Osteoblast (primary cell): ENCODE measurements at regions not wholly inside any gene's neighbourhood (a gene's known extent, or its start where the extent isn't known, plus 50 kb on each side); places are given as distances from the start of the nearest gene placed in this dataset.

ENCODE experiments used
- DNase-seq: peaks from one replicate; pipeline ENCODE4 v3.0.0; 2011; ENCODE audit warnings: low spot score, mixed read lengths; ENCODE audit not compliant: insufficient read length; ENCODE audit errors: missing footprints
- H2AFZ ChIP-seq: 2 replicates; pipeline ENCODE4 v1.6.0; 2011; ENCODE audit warnings: mild to moderate bottlenecking, low read length
- H3K27ac ChIP-seq: 2 replicates; pipeline ENCODE4 v1.5.1; 2011; ENCODE audit warnings: mild to moderate bottlenecking, low read depth, low read length, moderate library complexity
- H3K27me3 ChIP-seq: 2 replicates; pipeline ENCODE4 v1.6.0; 2012; ENCODE audit warnings: mild to moderate bottlenecking, control low read depth, inconsistent platforms, low read length, moderate library complexity; ENCODE audit not compliant: insufficient read depth
- H3K36me3 ChIP-seq: 2 replicates; pipeline ENCODE4 v1.5.1; 2011; ENCODE audit warnings: mild to moderate bottlenecking, low read length, control low read depth, moderate library complexity; ENCODE audit not compliant: insufficient read depth
- H3K4me1 ChIP-seq: 2 replicates; pipeline ENCODE4 v1.5.1; 2011; ENCODE audit warnings: mild to moderate bottlenecking, low read length, control low read depth, moderate library complexity; ENCODE audit not compliant: insufficient read depth
- H3K4me2 ChIP-seq: 2 replicates; pipeline ENCODE4 v1.6.0; 2011; ENCODE audit warnings: mild to moderate bottlenecking, low read length; ENCODE audit not compliant: insufficient read depth
- H3K4me3 ChIP-seq: fragments of 200-600 bp; sonication (generic); 3 replicates; pipeline ENCODE4 v1.5.1; 2012; ENCODE audit warnings: mild to moderate bottlenecking, low read length, inconsistent platforms; ENCODE audit not compliant: insufficient read depth
- H3K79me2 ChIP-seq: 2 replicates; pipeline ENCODE4 v1.6.0; 2012; ENCODE audit warnings: mild to moderate bottlenecking, low read length, control low read depth, inconsistent platforms; ENCODE audit not compliant: insufficient read depth
- H3K9me3 ChIP-seq: 2 replicates; pipeline ENCODE4 v1.5.1; 2011; ENCODE audit warnings: low read depth, low read length, control low read depth
- H4K20me1 ChIP-seq: 2 replicates; pipeline ENCODE4 v1.6.0; 2012; ENCODE audit warnings: mild to moderate bottlenecking, low read length, control low read depth; ENCODE audit not compliant: insufficient read depth
- TF ChIP-seq, protein P1 (sequence below): IDR thresholded peaks from 2 replicates; pipeline ENCODE4 v1.5.1; 2011; ENCODE audit warnings: mild to moderate bottlenecking, low read depth, low read length, moderate library complexity; ENCODE audit errors: extremely low read depth

DNA sequence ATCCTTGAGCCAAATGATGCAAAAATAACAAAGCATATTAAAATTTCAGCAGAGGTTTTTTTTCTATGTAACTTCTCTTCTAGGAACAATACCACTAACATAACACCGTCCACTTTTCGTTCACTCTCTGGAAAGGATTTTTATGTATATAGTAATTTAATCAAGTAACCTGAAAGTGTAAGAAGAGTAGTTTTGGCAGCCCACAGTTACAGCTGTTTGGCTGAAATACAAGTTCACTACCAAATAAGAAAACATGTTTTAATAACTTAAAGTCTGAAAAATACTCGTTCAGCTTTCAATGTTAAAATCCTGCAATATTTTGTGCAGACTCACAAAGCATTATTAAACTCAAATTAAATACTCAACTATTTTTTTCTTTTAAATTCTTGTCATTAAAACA is 896.8 kb upstream of the ADGRL4 start:
- Histone ChIP-seq H3K4me3 (no peak overlapping the region), H4K20me1 (no peaks in the 10 kb centered on the region), H3K27ac (no peak overlapping the region), H3K36me3 (no peaks in the 10 kb centered on the region), H2AFZ (no peak overlapping the region), H3K4me1 (peaks cover 9% of the 10 kb centered on the region), H3K4me2 (no peak overlapping the region), H3K27me3 (no peaks in the 10 kb centered on the region), H3K9me3 (no peaks in the 10 kb centered on the region), H3K79me2 (no peaks in the 10 kb centered on the region)
- no peak for DNase-seq
- TF ChIP-seq, protein P1, sequence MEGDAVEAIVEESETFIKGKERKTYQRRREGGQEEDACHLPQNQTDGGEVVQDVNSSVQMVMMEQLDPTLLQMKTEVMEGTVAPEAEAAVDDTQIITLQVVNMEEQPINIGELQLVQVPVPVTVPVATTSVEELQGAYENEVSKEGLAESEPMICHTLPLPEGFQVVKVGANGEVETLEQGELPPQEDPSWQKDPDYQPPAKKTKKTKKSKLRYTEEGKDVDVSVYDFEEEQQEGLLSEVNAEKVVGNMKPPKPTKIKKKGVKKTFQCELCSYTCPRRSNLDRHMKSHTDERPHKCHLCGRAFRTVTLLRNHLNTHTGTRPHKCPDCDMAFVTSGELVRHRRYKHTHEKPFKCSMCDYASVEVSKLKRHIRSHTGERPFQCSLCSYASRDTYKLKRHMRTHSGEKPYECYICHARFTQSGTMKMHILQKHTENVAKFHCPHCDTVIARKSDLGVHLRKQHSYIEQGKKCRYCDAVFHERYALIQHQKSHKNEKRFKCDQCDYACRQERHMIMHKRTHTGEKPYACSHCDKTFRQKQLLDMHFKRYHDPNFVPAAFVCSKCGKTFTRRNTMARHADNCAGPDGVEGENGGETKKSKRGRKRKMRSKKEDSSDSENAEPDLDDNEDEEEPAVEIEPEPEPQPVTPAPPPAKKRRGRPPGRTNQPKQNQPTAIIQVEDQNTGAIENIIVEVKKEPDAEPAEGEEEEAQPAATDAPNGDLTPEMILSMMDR: no peak

DNA sequence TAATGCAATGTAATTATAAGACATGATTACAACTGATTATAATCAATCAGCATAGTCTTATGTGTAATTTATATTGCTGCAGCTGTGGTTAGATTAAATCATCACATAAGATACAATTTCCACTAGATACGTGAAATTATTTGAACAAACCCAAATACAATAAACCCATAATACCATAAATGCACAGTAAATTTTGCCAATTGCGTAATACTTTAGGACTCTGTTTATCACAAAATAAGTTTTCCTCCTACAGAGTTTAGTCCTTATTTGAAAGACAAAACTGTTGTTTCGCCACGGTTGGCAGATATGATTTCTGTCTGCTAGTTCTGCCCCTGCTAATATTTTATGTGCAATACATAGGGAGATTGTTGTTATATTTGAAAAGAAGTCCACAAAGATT is 895.9 kb upstream of the ADGRL4 start:
- H3K36me3 ChIP-seq: no peaks in the 10 kb centered on the region
- H4K20me1 ChIP-seq: no peaks in the 10 kb centered on the region
- no peak for DNase-seq
- H3K4me2 ChIP-seq: no peak overlapping the region
- H3K4me3 ChIP-seq: no peak overlapping the region
- no peaks in the 10 kb centered on the region for H3K27me3 ChIP-seq
- H3K27ac ChIP-seq: no peak overlapping the region
- H3K79me2 ChIP-seq: no peaks in the 10 kb centered on the region
- no peaks in the 10 kb centered on the region for H3K9me3 ChIP-seq
- H2AFZ ChIP-seq: no peak overlapping the region
- TF ChIP-seq, protein P1: no peak
- H3K4me1 ChIP-seq: peaks cover 9% of the 10 kb centered on the region

DNA sequence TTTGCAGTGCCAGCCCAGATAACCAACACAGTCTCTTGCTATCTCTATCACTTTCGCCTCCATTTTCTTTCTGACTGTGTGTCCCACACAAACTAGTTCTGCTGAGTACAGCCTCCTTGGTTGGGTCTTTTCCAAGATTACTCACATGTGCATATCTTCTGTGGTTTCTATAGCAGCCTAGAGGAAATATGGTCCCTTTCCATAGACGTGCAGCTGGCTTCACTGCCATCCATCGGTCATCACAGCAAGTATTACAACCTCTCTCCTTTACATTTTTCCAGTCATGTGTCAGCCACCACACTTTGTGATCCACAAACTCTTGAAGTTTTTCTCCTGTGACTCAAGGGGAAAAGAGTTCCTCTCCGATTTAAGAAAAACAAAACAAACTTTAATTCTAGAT is 893.4 kb upstream of the ADGRL4 start:
- no peaks in the 10 kb centered on the region for H3K27me3 ChIP-seq
- H3K4me1 ChIP-seq: peaks cover 9% of the 10 kb centered on the region
- H3K27ac ChIP-seq: peak overlapping the region; percentile 78
- H3K79me2 ChIP-seq: no peaks in the 10 kb centered on the region
- H3K9me3 ChIP-seq: no peaks in the 10 kb centered on the region
- peak overlapping the region; percentile 89 for H2AFZ ChIP-seq
- TF ChIP-seq, protein P1: peak; percentile 9
- H3K4me3 ChIP-seq: no peak overlapping the region
- no peaks in the 10 kb centered on the region for H3K36me3 ChIP-seq
- H3K4me2 ChIP-seq: peak overlapping the region; percentile 31
- DNase-seq: peak; percentile 68
- H4K20me1 ChIP-seq: no peaks in the 10 kb centered on the region

DNA sequence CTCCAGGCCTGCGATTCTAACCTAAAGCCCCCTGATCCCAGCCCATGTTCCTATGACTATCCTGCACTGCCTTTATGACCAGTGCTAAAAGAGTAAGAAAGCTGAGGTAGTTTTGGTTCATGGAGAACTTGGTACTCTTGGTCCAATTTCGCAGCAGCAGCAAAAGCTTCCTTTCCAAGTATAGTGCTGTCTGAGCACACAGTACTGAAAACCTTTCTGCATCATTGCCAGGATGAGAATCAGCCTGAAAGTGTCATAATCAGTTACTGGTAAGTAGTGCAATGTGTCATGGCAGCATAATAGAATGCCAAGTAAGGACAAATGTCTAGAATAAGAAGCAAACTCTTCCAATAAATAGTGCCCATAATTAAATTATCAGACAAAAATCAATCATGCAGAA is 889.6 kb upstream of the ADGRL4 start:
- TF ChIP-seq, protein P1: no peak
- Histone ChIP-seq H3K4me2 (no peak overlapping the region), H3K4me1 (peaks cover 9% of the 10 kb centered on the region), H2AFZ (no peak overlapping the region), H3K9me3 (no peaks in the 10 kb centered on the region), H3K36me3 (no peaks in the 10 kb centered on the region), H3K4me3 (no peak overlapping the region), H4K20me1 (no peaks in the 10 kb centered on the region), H3K27ac (no peak overlapping the region), H3K79me2 (no peaks in the 10 kb centered on the region), H3K27me3 (no peaks in the 10 kb centered on the region)
- no peak for DNase-seq
